ENCODE measurements at regions not wholly inside any gene's neighbourhood (a gene's known extent, or its start where the extent isn't known, plus 50 kb on each side); places are given as distances from the start of the nearest gene placed in this dataset.
"Not testable (repeated sequence)": the region's sequence is repeated elsewhere in the genome, so short reads cannot be mapped to it uniquely, and the experiment has no call there.

- no peaks in the 10 kb centered on the region for H3K27me3 ChIP-seq (replicated peaks)
- H3K27ac ChIP-seq = no peak overlapping the region
Measured at GRCh38 chr9:17871213-17871890, 292.5 kb downstream of the SH3GL2 start.

GRCh38 chr9:17875886-17876285 lies 297.0 kb downstream of the SH3GL2 start:
- Histone ChIP-seq H3K4me3 (no peak overlapping the region), H3K9me3 (replicated peaks) (no peaks in the 10 kb centered on the region), H3K27ac (no peak overlapping the region), H3K27me3 (replicated peaks) (no peaks in the 10 kb centered on the region), H3K4me1 (replicated peaks) (no peaks in the 10 kb centered on the region), H3K36me3 (no peaks in the 10 kb centered on the region)
- DNase-seq (ENCODE audit: low read depth in 1 of 2, low spot score in 2 of 2) = no peak

More at GRCh38 chr9:17871213-17871890, 292.5 kb downstream of the SH3GL2 start:
- H3K4me3 ChIP-seq = no peak overlapping the region
- no peaks in the 10 kb centered on the region for H3K4me1 ChIP-seq (replicated peaks)
- H3K9me3 ChIP-seq (replicated peaks) = no peaks in the 10 kb centered on the region
- no peak for DNase-seq (ENCODE audit: low read depth in 1 of 2, low spot score in 2 of 2)
- H3K36me3 ChIP-seq = no peaks in the 10 kb centered on the region

GRCh38 chr9:17876687-17877086 lies 297.8 kb downstream of the SH3GL2 start:
- no peaks in the 10 kb centered on the region for H3K9me3 ChIP-seq (replicated peaks)
- H3K27me3 ChIP-seq (replicated peaks) = no peaks in the 10 kb centered on the region
- H3K36me3 ChIP-seq = no peaks in the 10 kb centered on the region
- H3K4me1 ChIP-seq (replicated peaks) = no peaks in the 10 kb centered on the region
- H3K27ac ChIP-seq = no peak overlapping the region
- DNase-seq (ENCODE audit: low read depth in 1 of 2, low spot score in 2 of 2) = no peak
- H3K4me3 ChIP-seq = no peak overlapping the region

GRCh38 chr9:17878810-17879370 lies 300.0 kb downstream of the SH3GL2 start:
- no peak for DNase-seq (ENCODE audit: low read depth in 1 of 2, low spot score in 2 of 2)
- Histone ChIP-seq H3K36me3 (no peaks in the 10 kb centered on the region), H3K4me3 (no peak overlapping the region), H3K27me3 (replicated peaks) (no peaks in the 10 kb centered on the region), H3K9me3 (replicated peaks) (no peaks in the 10 kb centered on the region), H3K4me1 (replicated peaks) (no peaks in the 10 kb centered on the region), H3K27ac (no peak overlapping the region)

GRCh38 chr9:17881371-17881770 lies 302.5 kb downstream of the SH3GL2 start:
- H3K27ac ChIP-seq = no peak overlapping the region
- no peaks in the 10 kb centered on the region for H3K4me1 ChIP-seq (replicated peaks)
- no peak overlapping the region for H3K4me3 ChIP-seq
- no peaks in the 10 kb centered on the region for H3K9me3 ChIP-seq (replicated peaks)
- no peaks in the 10 kb centered on the region for H3K27me3 ChIP-seq (replicated peaks)
- no peak for DNase-seq (ENCODE audit: low read depth in 1 of 2, low spot score in 2 of 2)
- H3K36me3 ChIP-seq = no peaks in the 10 kb centered on the region

GRCh38 chr9:17882688-17883594 lies 304.1 kb downstream of the SH3GL2 start:
- DNase-seq (ENCODE audit: low read depth in 1 of 2, low spot score in 2 of 2) = no peak
- Histone ChIP-seq H3K36me3 (no peaks in the 10 kb centered on the region), H3K27ac (no peak overlapping the region), H3K4me3 (no peak overlapping the region), H3K4me1 (replicated peaks) (no peaks in the 10 kb centered on the region), H3K9me3 (replicated peaks) (no peaks in the 10 kb centered on the region), H3K27me3 (replicated peaks) (no peaks in the 10 kb centered on the region)

- Histone ChIP-seq H3K27ac (no peak overlapping the region), H3K9me3 (replicated peaks) (no peaks in the 10 kb centered on the region), H3K36me3 (no peaks in the 10 kb centered on the region), H3K4me3 (no peak overlapping the region), H3K4me1 (replicated peaks) (no peaks in the 10 kb centered on the region), H3K27me3 (replicated peaks) (no peaks in the 10 kb centered on the region)
- no peak for DNase-seq (ENCODE audit: low read depth in 1 of 2, low spot score in 2 of 2)
Measured at GRCh38 chr9:17888066-17888465, 309.2 kb downstream of the SH3GL2 start.

GRCh38 chr9:17888964-17889363 lies 310.1 kb downstream of the SH3GL2 start:
- H3K27me3 ChIP-seq (replicated peaks); DNase-seq (ENCODE audit: low read depth in 1 of 2, low spot score in 2 of 2): not testable (repeated sequence)

GRCh38 chr9:17894501-17895160 lies 315.8 kb downstream of the SH3GL2 start:
- Histone ChIP-seq H3K27ac (no peak overlapping the region), H3K9me3 (replicated peaks) (no peaks in the 10 kb centered on the region), H3K27me3 (replicated peaks) (no peaks in the 10 kb centered on the region), H3K36me3 (no peaks in the 10 kb centered on the region), H3K4me1 (replicated peaks) (no peaks in the 10 kb centered on the region), H3K4me3 (no peak overlapping the region)
- no peak for DNase-seq (ENCODE audit: low read depth in 1 of 2, low spot score in 2 of 2)

More at GRCh38 chr9:17888964-17889363, 310.1 kb downstream of the SH3GL2 start:
- H3K9me3 ChIP-seq (replicated peaks); H3K27ac ChIP-seq; H3K4me1 ChIP-seq (replicated peaks); H3K4me3 ChIP-seq; H3K36me3 ChIP-seq: not testable (repeated sequence)

GRCh38 chr9:17900606-17901005 lies 321.7 kb downstream of the SH3GL2 start:
- H3K36me3 ChIP-seq = no peaks in the 10 kb centered on the region
- H3K4me1 ChIP-seq (replicated peaks) = no peaks in the 10 kb centered on the region
- DNase-seq (ENCODE audit: low read depth in 1 of 2, low spot score in 2 of 2) = no peak
- H3K4me3 ChIP-seq = no peak overlapping the region
- no peak overlapping the region for H3K27ac ChIP-seq
- H3K9me3 ChIP-seq (replicated peaks) = no peaks in the 10 kb centered on the region
- H3K27me3 ChIP-seq (replicated peaks) = no peaks in the 10 kb centered on the region

- 0 out of 2 replicates have a peak, but pooled peaks cover 5% of the 10 kb centered on the region for H3K27me3 ChIP-seq (replicated peaks)
- no peaks in the 10 kb centered on the region for H3K36me3 ChIP-seq
- no peak overlapping the region for H3K27ac ChIP-seq
- H3K4me3 ChIP-seq = no peak overlapping the region
- no peaks in the 10 kb centered on the region for H3K9me3 ChIP-seq (replicated peaks)
- no peaks in the 10 kb centered on the region for H3K4me1 ChIP-seq (replicated peaks)
- no peak for DNase-seq (ENCODE audit: low read depth in 1 of 2, low spot score in 2 of 2)
Measured at GRCh38 chr9:17905366-17905765, 326.5 kb downstream of the SH3GL2 start.

- Histone ChIP-seq H3K27me3 (replicated peaks) (0 out of 2 replicates have a peak, but pooled peaks cover 5% of the 10 kb centered on the region), H3K36me3 (no peaks in the 10 kb centered on the region), H3K27ac (no peak overlapping the region), H3K4me1 (replicated peaks) (no peaks in the 10 kb centered on the region), H3K4me3 (no peak overlapping the region), H3K9me3 (replicated peaks) (no peaks in the 10 kb centered on the region)
- no peak for DNase-seq (ENCODE audit: low read depth in 1 of 2, low spot score in 2 of 2)
Measured at GRCh38 chr9:17905781-17906175, 326.9 kb downstream of the SH3GL2 start.

GRCh38 chr9:17906176-17906840 lies 327.4 kb downstream of the SH3GL2 start:
- no peak for DNase-seq (ENCODE audit: low read depth in 1 of 2, low spot score in 2 of 2)
- no peaks in the 10 kb centered on the region for H3K4me1 ChIP-seq (replicated peaks)
- H3K36me3 ChIP-seq = no peaks in the 10 kb centered on the region
- H3K4me3 ChIP-seq = no peak overlapping the region
- no peak overlapping the region for H3K27ac ChIP-seq
- no peaks in the 10 kb centered on the region for H3K9me3 ChIP-seq (replicated peaks)
- 0 out of 2 replicates have a peak, but pooled peaks cover 5% of the 10 kb centered on the region for H3K27me3 ChIP-seq (replicated peaks)
